GM18499 (cell line): ENCODE measurements at regions not wholly inside any gene's neighbourhood (a gene's known extent, or its start where the extent isn't known, plus 50 kb on each side); places are given as distances from the start of the nearest gene placed in this dataset.
"Not testable (repeated sequence)": the region's sequence is repeated elsewhere in the genome, so short reads cannot be mapped to it uniquely, and the experiment has no call there.

Source experiments
- ATAC-seq: cut with Tn5 transposase; IDR thresholded peaks from one replicate; pipeline ENCODE4 v1.9.1; 2021; ENCODE audit warnings: moderate number of reproducible peaks; ENCODE audit not compliant: insufficient read depth, unreplicated experiment

DNA sequence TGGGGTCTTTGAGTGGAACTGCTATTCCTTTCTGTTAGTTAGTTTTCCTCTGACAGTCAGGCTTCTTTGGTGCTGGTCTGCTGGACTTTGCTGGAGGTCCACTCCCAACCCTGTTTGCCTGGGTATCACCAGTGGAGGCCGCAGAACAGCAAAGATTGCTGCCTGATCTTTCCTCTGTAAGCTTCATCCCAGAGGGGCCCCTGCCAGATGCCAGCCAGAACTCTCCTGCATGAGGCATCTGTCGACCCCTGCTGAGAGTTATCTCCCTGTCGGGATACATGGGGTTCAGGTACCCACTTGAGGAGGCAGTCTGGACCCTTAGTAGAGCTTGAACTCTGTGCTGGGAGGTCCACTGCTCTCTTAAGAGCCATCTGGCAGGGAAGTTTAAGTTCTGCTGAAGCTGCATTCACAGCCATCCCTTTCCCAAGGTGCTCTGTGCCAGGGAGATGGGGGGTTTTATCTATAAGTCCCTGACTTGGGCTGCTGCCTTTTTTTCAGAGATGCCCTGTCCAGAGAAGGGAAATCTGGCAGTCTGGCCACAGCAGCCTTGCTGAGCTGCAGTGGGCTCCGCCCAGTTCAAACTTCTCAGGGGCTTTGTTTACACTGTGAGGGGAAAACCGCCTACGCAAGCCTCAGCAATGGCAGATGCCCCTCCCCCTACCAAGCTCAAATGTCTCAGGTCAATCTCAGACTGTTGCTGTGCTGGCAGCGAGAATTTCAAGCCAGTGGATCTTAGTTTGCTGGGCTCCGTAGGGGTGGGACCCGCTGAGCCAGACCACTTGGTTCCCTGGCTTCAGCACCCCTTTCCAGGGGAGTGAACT is 89.7 kb upstream of the CDK6 start:
- ATAC-seq: no peak

DNA sequence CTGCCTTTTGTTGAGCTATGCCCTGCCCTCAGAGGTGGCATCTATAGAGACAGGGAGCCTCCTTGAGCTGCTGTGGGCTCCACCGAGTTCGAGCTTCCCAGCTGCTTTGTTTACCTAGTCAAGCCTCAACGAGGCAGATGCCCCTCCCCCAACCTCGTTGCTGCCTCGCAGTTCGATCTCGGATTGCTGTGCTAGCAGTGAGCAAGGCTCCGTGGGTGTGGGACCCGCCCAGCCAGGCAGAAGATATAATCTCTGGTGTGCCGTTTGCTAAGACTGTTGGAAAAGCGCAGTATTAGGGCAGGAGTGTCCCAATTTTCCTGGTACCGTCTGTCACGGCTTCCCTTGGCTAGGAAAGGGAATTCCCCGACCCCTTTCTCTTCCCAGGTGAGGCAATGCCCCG is 88.4 kb upstream of the CDK6 start:
- ATAC-seq: no peak

DNA sequence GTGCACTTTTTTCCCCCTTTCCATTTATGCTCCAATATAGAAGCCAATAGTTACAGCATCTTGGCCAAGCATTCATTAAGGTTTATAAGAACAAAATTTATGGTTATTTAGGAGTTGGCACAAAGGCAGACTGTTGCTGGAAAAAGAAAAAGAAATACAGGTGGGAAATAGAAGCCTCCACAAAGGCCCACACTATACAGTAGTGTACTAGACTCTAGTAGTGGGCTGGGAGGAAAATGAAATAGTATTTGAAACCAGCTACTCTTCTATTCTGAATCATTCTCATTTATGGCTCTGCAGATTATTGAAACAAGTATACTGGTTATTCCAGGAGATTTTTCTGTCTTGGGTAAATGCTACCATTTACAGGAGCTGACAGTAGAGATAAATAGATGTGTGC is 80.9 kb upstream of the CDK6 start:
- no peak for ATAC-seq

DNA sequence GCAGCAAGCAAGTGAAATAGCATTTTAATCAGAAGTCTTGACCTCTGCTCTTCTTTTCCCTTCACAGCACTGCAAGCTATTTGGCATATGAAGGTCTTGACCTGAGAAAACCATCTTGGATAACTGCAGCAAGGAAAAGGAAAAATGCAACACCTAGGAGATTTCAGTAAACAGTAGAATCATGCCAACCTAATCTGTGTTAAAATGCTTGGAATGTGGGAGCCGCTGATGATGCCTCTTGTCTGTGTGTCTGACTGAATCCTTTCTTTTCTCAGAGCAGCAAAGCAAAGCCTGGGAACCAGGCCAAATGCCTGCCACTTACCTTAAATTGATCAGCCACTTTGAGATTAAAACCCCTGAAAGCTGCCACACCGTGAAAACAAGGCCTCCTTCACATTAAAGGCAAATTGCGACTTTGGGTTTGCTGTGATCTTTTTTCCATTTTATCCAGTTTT is 80.4 kb upstream of the CDK6 start:
- ATAC-seq: no peak

DNA sequence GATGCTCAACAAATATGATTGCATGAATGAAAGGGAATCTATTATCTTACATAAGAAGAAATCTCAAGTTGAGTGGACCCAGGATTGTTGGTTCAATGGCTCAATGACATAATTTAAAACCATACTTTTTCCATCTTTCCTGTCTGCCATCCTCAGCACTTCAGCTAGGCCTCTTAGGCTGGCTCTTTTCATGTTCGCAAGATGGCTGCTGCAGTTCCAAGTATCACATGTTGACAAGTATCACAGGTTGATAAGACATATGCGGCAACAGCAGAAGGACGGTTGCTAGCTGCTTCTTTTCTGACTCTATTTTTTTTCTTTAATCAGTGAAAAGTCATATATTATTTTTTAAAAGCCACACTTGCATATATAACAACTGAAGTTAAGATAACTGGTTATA is 79.0 kb upstream of the CDK6 start:
- no peak for ATAC-seq

DNA sequence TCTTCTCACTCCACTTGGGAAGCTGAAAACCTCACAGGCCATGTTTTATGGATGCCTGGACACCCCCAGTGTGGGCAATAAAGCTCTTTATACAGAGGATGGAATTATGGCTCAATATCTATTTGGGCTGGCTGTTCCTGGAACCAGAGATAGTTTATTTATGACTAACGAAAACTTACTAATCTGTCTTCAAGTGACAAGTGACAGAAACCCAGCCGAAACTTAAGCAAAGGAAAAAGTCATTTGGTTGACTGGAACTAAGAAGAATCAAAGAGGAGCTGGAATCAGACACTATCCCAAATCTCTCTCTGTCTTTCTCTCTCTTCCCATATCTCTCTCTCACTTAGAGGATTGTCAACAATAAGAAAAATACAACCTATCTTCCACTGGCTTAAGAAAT is 78.3 kb upstream of the CDK6 start:
- no peak for ATAC-seq

DNA sequence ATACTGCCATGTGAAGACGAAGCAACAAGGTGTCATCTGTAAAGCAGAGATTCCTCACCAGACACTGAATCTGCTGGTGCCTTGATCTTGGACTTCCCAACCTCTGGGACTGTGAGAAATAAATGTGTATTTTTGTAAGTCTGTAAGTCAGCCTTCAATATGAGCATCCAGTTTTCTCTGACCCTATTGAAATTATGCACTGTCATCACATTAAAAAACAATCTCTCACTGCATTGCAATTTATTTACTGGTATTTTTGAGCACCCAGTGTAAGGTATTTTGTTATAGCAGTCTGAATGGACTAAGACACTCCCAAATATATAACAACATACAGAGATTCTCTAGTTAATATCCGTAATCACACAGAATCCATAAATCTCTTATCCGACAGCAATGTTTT is 77.5 kb upstream of the CDK6 start:
- no peak for ATAC-seq

DNA sequence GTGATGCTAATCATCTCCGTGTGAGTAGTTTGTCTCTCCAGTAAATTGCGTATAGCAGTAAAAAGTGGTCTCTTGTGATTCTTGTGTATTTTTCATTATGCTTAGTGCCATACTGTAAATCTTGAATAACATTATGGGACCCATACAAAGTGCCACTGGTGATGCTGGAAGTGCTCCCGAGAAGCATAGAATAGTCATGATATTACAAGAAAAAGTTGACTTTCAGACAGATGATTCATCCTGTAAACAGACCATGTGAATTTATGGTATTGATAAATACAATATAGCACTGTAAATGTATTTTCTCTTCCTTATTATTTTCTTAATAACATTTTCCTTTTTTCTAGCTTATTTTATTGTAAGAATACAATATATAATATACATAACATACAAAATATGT is 74.6 kb upstream of the CDK6 start:
- no peak for ATAC-seq

DNA sequence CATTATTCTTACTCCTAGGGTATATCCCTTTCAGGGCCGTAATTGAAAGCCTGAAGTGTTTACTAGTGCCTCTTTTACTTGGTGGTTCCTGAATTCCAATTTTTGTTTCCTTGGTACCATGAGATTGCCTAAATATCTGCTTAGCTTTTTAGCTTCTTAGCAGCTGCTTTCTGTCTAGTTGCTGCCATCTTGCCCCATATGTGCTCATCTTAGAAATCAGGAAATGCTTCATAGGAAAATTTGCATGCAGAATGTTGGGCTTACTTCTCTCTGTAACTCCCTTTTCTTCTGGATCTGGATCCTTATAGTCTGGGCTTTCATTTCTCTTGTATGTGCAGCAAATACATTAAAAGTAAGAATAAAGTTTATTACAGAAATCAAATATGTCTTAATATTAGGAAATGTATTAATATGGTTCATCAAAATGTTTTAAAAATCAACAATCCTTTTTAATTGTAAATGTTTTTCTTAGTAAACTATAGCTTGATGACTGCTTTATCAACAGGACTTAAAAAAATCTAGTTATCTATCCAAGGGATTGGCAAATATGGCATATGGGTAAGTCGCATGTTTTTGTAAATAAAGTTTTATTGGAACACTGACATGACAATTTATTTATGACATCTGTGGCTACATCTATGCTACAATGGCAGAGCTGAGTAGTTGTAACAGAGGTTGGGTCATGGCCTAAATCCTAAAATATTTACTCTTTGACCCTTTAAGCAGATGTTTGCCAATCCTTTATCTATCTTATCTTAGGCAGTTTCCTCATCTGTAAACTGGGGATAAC is 73.5 kb upstream of the CDK6 start:
- ATAC-seq: no peak

DNA sequence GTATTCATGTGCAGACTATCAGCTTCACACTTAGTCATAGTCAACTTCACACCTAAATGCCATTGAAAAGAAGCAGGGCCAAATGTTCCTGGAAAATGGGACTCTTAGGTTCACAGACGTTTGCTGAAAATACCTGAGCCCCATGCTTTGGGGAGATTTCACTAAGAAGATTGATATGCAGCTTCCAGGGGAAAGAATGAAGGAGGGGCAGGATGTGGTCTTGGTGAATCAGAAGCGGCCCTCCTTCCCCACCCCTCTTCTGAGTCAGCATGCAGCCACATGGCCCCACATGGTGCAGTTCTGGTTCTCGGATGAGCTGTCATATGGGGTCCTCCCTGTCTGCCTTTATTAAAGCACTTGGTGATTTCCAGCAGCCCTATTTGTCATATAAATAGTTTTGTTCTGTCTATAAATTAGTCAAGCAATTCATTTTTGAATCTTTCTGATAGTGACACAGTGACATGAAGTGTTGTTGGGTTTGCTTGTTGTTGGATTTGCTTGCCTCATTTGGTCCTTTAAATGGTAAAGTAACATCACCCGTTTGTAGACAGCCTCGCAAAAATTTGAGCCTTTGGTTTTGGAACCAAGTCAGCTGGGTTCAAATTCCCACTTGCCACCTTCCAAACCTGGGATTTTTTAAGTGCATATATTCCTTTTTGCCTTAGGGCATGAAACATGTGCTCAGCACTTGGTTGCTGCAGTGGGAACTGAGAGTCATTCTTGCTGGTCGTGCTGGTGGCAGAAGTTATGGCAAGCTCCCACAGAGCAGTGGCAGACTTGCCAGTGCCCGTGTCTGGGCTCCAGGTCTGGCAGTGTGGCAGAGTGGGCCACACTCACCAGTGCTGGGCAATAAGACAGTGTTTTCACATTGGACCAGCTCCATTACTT is 68.1 kb upstream of the CDK6 start:
- ATAC-seq: peak; percentile 90

DNA sequence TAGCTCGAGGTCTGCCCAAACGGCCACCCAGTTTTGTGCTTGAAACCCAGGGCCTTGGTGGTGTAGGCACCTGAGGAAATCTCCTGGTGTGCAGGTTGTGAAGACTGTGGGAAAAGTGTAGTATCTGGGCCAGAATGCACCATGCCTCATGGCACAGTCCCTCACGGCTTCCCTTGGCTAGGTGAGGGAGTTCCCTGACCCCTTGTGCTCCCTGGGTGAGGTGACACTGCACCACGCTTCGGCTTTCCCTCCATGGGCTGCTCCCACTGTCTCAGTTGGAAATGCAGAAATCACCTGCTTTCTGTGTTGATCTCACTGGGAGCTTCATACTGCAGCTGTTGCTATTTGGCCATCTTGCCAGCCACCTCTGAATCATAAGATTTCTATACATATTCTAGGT is 62.4 kb upstream of the CDK6 start:
- no peak for ATAC-seq

DNA sequence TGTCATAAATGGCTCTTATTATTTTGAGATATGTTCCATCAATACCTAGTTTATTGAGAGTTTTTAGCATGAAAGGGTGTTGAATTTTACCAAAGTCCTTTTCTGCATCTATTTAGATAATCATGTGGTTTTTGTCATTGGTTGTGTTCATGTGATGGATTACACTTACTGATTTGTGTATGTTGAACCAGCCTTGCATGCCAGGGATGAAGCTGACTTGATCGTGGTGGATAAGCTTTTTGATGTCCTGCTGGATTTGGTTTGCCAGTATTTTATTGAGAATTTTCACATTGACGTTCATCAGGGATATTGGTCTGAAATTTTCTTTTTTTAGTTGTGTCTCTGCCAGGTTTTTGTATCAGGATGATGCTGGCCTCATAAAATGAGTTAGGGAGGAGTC is 58.5 kb upstream of the CDK6 start:
- not testable (repeated sequence) for ATAC-seq

DNA sequence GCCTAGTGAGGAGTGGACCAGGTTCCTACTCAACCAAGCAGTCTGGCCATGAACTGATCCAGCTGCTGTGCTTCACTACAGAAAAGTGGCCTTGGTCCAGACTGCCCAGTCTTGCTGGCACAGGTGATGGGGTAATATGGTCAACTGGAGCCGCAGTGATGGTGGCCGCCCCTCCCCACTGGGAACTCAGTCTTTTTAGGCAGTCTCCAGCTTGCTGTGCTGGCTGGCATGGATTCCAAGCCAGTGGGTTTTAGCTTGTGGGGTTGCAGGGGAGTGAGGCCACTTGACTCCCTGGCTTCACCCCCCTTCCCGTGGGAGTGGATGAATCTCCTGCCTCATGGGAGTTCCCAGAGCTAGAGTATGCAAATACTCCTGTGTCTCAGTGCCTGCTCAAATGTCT is 52.7 kb upstream of the CDK6 start:
- no peak for ATAC-seq
